CD8-positive, alpha-beta memory T cell (primary cell): ENCODE measurements at regions not wholly inside any gene's neighbourhood (a gene's known extent, or its start where the extent isn't known, plus 50 kb on each side); places are given as distances from the start of the nearest gene placed in this dataset.
A peak's percentile ranks its signal among the peaks of the same experiment; 100 is the strongest.
"Not testable (repeated sequence)": the region's sequence is repeated elsewhere in the genome, so short reads cannot be mapped to it uniquely, and the experiment has no call there.

ENCODE experiments used
- CTCF ChIA-PET: fragments of 350-600 bp; sonication (Branson Sonifier 250); formaldehyde crosslinking; loops from one replicate; lab custom pipeline; 2021; ENCODE audit warnings: antibody characterized with exemption; lab: Charles Lee
- POLR2A ChIA-PET: fragments of 350-600 bp; sonication (Branson Sonifier 250); formaldehyde crosslinking; loops from one replicate; lab custom pipeline; 2021; ENCODE audit warnings: antibody characterized with exemption; lab: Charles Lee
- DNase-seq, 5 donors: peaks; one replicate each; pipeline versions ENCODE4 v3.0.0 to v3.0.0-alpha.2; 2020 to 2022; ENCODE audit warnings: mixed read lengths in 1 of 5
- H3K27ac ChIP-seq: one replicate; pipeline ENCODE4 v1.7.0; 2013; ENCODE audit warnings: low read depth, mild to moderate bottlenecking, low read length, moderate library complexity
- H3K27me3 ChIP-seq: 2 replicates; pipeline ENCODE4 v1.7.0; 2013; ENCODE audit warnings: low read length, mild to moderate bottlenecking; ENCODE audit not compliant: insufficient read depth, poor library complexity, severe bottlenecking
- H3K36me3 ChIP-seq: 2 replicates; pipeline ENCODE4 v1.7.0; 2013; ENCODE audit warnings: mild to moderate bottlenecking, low read length, moderate library complexity; ENCODE audit not compliant: insufficient read depth
- H3K4me1 ChIP-seq: 2 replicates; pipeline ENCODE4 v1.7.0; 2013; ENCODE audit warnings: mild to moderate bottlenecking, low read length, moderate library complexity; ENCODE audit not compliant: insufficient read depth
- H3K4me3 ChIP-seq: 2 replicates; pipeline ENCODE4 v1.7.0; 2013; ENCODE audit warnings: mild to moderate bottlenecking, low read length
- H3K9me3 ChIP-seq: 2 replicates; pipeline ENCODE4 v1.7.0; 2013; ENCODE audit warnings: mild to moderate bottlenecking, low read length
- H3K27ac Mint-ChIP-seq, 8 donors: one replicate each; pipeline ENCODE4 v1.8.0; 2020 to 2021; ENCODE audit warnings: mixed read lengths in 8 of 8, mild to moderate bottlenecking in 6 of 8, inconsistent platforms in 3 of 8, moderate library complexity in 3 of 8
- H3K27me3 Mint-ChIP-seq, 2 donors: one replicate each; pipeline ENCODE4 v1.8.0; 2020 to 2021; ENCODE audit warnings: mixed read lengths in 2 of 2, mild to moderate bottlenecking in 1 of 2, moderate library complexity in 1 of 2
- H3K36me3 Mint-ChIP-seq, 3 donors: one replicate each; pipeline ENCODE4 v1.8.0; 2020 to 2021; ENCODE audit warnings: mixed read lengths in 3 of 3, inconsistent platforms in 1 of 3, mild to moderate bottlenecking in 1 of 3
- H3K4me1 Mint-ChIP-seq, 3 donors: one replicate each; pipeline ENCODE4 v1.8.0; 2020 to 2021; ENCODE audit warnings: mixed read lengths in 3 of 3, inconsistent platforms in 1 of 3, mild to moderate bottlenecking in 1 of 3
- H3K4me3 Mint-ChIP-seq, 7 donors: one replicate each; pipeline ENCODE4 v1.8.0; 2020 to 2021; ENCODE audit warnings: mixed read lengths in 7 of 7, mild to moderate bottlenecking in 6 of 7, moderate library complexity in 4 of 7, inconsistent platforms in 2 of 7
- H3K9me3 Mint-ChIP-seq, 5 donors: one replicate each; pipeline ENCODE4 v1.8.0; 2020 to 2022; ENCODE audit warnings: mixed read lengths in 5 of 5, mild to moderate bottlenecking in 3 of 5, moderate library complexity in 2 of 5, inconsistent platforms in 1 of 5

DNA sequence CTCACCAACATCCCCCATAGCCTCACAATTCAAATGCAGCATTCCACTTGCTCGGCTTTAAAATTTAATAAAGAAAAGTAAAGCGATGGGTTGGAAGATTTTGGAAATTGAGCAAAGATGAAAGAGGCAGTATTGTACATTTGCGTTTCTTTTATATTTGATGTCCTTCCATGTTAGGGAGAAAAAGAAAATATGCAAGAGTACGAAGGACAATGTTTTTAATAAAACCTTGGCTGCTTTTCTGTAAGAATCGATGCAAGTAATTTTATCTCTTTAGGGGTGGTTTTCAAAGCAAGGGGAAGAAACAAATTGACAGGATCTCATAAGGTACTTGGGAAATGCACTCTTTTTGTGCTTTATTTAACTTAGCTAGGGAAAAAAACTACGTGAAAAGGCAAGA lies 61.8 kb upstream of the TSC22D2 start:
- no peak overlapping the region for H3K4me3 Mint-ChIP-seq
- H3K27me3 Mint-ChIP-seq, result peaks cover 4 to 38% of the 10 kb centered on the region in 2 donors
- no peak overlapping the region for H3K27ac ChIP-seq
- no peaks in the 10 kb centered on the region for H3K36me3 ChIP-seq
- H3K9me3 ChIP-seq, result no peaks in the 10 kb centered on the region
- H3K4me1 ChIP-seq, result no peaks in the 10 kb centered on the region
- H3K27me3 ChIP-seq, result peaks cover 5% of the 10 kb centered on the region
- H3K27ac Mint-ChIP-seq, result no peak overlapping the region
- no peaks in the 10 kb centered on the region for H3K9me3 Mint-ChIP-seq
- no peak for DNase-seq
- H3K36me3 Mint-ChIP-seq, result no peaks in the 10 kb centered on the region
- H3K4me3 ChIP-seq, result no peak overlapping the region
- POLR2A ChIA-PET, result no interaction called here
- no peaks in the 10 kb centered on the region for H3K4me1 Mint-ChIP-seq
- CTCF ChIA-PET, result no interaction called here

DNA sequence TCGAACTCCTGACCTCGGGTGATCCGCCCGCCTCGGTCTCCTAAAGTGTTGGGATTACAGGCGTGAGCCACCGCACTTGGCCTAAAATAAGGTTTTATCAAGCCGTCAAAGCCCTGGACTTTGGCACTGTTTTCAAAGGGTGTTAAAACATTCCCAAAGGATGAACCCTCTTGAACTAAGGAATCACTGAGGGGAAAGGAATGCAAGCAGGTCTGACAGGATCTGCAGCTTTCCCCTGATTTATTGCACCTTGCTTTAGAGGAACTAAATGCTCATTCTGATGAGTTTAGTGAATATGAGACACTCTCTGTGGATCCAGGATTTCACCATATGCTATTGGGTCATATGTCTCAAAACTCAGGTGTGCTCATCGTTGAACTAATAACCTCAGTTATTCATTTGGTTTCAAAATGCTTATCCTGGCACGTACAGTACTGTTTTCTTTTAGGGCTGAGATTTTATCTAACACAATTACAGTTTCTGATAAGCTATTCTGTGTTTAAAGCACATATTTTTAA lies 63.0 kb upstream of the TSC22D2 start:
- CTCF ChIA-PET, result no interaction called here

DNA sequence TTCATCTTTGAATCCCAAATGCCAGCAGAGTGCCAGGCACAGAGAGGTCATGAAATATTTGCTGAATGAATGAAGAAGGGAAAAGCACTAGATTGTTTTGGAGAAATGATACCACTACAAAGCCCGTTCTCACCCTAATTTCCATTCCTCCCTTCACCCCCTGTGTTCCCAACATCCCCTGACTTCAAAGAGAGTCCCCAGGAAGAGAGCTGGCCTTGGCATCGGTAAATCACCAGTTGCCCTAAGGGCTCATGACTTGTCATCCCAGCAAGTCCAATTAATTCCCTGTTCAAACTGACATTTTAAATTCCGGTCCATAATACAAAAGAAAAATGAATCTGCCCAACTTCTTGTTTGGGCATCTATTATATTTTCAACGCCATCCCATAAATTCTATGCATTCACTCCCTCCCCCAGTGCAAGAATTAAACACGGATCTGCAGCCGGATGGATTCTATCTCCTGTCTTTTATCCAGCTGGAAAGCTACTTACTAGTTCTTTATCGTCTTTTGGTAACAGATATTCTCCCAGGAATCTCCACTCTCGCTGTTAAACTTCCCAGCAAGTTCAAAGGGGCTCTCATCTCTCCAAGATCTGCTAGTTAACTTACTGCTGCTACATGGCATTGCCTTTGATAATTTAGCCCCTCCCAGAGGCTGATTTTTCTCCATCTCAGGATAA lies 63.9 kb upstream of the TSC22D2 start:
- H3K36me3 Mint-ChIP-seq, result no peaks in the 10 kb centered on the region
- H3K4me1 Mint-ChIP-seq, result no peaks in the 10 kb centered on the region
- no peaks in the 10 kb centered on the region for H3K9me3 ChIP-seq
- H3K4me3 Mint-ChIP-seq, result no peak overlapping the region
- no peaks in the 10 kb centered on the region for H3K9me3 Mint-ChIP-seq
- H3K27ac Mint-ChIP-seq, result no peak overlapping the region
- H3K36me3 ChIP-seq, result no peaks in the 10 kb centered on the region
- peaks cover 5% of the 10 kb centered on the region for H3K27me3 ChIP-seq
- H3K27ac ChIP-seq, result no peak overlapping the region
- H3K27me3 Mint-ChIP-seq, result peaks cover 6 to 33% of the 10 kb centered on the region in 2 donors
- no peak overlapping the region for H3K4me3 ChIP-seq
- no peaks in the 10 kb centered on the region for H3K4me1 ChIP-seq
- ChIA-PET CTCF (interaction anchor here (0.8 kb wide), 1 partner anchor 21 kb away, joined by 3 read pairs; no protein-coding TSS in a partner anchor), POLR2A (no interaction called here)
- no peak for DNase-seq

More for the DNA sequence above, 63.0 kb upstream of the TSC22D2 start:
- Mint-ChIP-seq H3K36me3 (no peaks in the 10 kb centered on the region), H3K27ac (no peak overlapping the region), H3K4me1 (no peaks in the 10 kb centered on the region), H3K27me3 (peaks cover 4 to 33% of the 10 kb centered on the region in 2 donors), H3K4me3 (no peak overlapping the region), H3K9me3 (no peaks in the 10 kb centered on the region)
- Histone ChIP-seq H3K27ac (no peak overlapping the region), H3K27me3 (peaks cover 5% of the 10 kb centered on the region), H3K9me3 (no peaks in the 10 kb centered on the region), H3K4me1 (no peaks in the 10 kb centered on the region), H3K36me3 (no peaks in the 10 kb centered on the region), H3K4me3 (no peak overlapping the region)
- no peak for DNase-seq
- POLR2A ChIA-PET, result no interaction called here

DNA sequence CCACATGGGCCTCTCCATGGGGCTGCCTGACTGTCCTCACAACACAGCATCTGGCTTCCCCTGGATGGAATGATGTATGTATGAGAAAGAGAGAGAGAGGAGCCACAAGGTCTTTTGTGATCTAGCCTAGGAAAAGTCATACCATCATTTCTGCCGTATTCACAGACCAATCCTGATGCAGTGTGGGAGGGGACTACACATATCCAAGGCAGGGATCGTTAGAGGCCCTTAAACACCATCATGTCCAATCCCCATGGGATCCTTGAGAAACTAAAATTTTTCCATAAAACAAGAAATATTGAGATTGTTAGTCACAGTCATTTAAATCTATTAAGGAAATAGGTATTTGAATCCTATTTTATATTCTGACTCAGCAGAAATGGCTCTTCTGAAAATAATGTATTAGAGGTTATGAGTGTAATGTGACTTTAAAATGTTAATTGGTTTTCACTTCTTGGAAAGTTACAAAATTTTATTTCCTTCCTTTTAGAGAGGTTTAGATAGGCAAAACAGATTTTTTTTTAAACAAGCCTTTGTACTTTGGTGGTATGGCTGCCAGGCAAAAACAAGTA lies 65.1 kb upstream of the TSC22D2 start:
- POLR2A ChIA-PET, result no interaction called here
- H3K27me3 ChIP-seq, result peaks cover under 1% of the 10 kb centered on the region
- no peak overlapping the region for H3K27ac Mint-ChIP-seq
- no peak for DNase-seq
- H3K9me3 Mint-ChIP-seq, result no peaks in the 10 kb centered on the region
- H3K27me3 Mint-ChIP-seq, result peaks cover 3 to 36% of the 10 kb centered on the region in 2 donors
- H3K9me3 ChIP-seq, result no peaks in the 10 kb centered on the region
- H3K36me3 ChIP-seq, result no peaks in the 10 kb centered on the region
- no peaks in the 10 kb centered on the region for H3K4me1 Mint-ChIP-seq
- no peaks in the 10 kb centered on the region for H3K36me3 Mint-ChIP-seq
- CTCF ChIA-PET, result no interaction called here
- H3K4me1 ChIP-seq, result no peaks in the 10 kb centered on the region
- no peak overlapping the region for H3K4me3 ChIP-seq
- no peak overlapping the region for H3K27ac ChIP-seq
- H3K4me3 Mint-ChIP-seq, result no peak overlapping the region

DNA sequence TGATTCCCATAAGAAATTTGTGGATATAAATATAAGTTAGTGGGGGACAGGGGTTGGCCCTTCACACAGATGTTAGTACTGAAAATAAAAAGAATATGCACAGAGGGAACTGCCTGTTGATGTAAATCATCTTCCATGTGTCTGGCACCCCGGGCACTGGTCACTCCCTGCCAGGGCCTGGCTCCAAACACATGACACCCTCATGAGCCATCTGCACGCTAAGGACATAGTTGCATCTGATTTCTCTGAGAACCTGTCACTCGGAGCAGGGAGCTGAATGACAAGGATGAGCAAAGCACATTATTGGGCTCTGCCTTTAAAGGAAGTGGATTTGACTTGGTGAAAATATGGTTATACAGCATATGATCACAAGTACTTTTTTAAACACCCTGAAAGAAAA lies 66.2 kb upstream of the TSC22D2 start:
- ChIA-PET POLR2A (no interaction called here), CTCF (no interaction called here)
- Mint-ChIP-seq H3K4me1 (no peaks in the 10 kb centered on the region), H3K27ac (no peak overlapping the region), H3K36me3 (no peaks in the 10 kb centered on the region), H3K4me3 (no peak overlapping the region), H3K27me3 (peaks cover 3 to 31% of the 10 kb centered on the region in 2 donors), H3K9me3 (no peaks in the 10 kb centered on the region)
- H3K4me3 ChIP-seq, result no peak overlapping the region
- DNase-seq, result no peak
- no peaks in the 10 kb centered on the region for H3K36me3 ChIP-seq
- no peaks in the 10 kb centered on the region for H3K4me1 ChIP-seq
- H3K9me3 ChIP-seq, result no peaks in the 10 kb centered on the region
- H3K27ac ChIP-seq, result no peak overlapping the region
- peaks cover 4% of the 10 kb centered on the region for H3K27me3 ChIP-seq

DNA sequence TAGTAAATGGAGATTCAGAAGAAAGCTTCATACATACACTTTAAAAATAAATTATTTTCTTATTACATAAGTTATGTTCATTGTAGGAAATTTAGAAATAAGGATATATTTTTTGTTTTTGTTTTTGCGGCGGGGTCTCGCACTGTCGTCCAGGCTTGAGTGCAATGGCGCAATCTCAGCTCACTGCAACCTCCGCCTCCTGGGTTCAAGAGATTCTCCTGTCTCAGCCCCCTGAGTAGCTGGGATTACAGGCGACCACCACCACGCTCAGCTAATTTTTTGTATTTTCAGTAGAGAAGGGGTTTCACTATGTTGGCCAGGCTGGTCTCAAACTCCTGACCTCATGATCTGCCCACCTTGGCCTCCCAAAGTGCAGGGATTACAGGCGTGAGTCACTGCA lies 71.7 kb upstream of the TSC22D2 start:
- H3K9me3 Mint-ChIP-seq, H3K27ac ChIP-seq, H3K27me3 ChIP-seq, H3K4me3 ChIP-seq, H3K4me3 Mint-ChIP-seq, H3K27ac Mint-ChIP-seq, H3K4me1 Mint-ChIP-seq, H3K36me3 ChIP-seq, H3K36me3 Mint-ChIP-seq, CTCF ChIA-PET, DNase-seq, H3K9me3 ChIP-seq, H3K4me1 ChIP-seq: not testable (repeated sequence)
- POLR2A ChIA-PET, result interaction anchor here (0.6 kb wide), 1 partner anchor 71 kb away, joined by 5 read pairs; no protein-coding TSS in a partner anchor
- peaks cover 4 to 27% of the 10 kb centered on the region in 2 donors for H3K27me3 Mint-ChIP-seq

DNA sequence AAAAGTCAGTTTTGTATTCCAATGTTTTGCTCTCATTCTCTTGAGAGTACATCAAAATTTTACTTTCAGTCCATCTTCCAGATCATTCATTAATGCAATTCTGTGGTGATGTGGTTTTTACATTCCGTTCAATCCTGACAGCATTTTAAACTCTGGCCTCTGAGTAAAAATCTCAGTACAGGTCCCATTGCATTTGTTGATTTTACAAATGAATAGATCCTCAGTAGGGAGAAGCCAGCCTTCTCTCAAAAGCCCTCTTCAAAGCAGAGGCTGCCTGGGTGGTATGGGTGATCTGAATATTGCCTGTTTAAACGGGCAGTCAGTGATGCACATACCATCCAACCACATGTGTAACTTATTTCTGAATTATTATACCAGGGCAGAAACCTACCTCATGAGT lies 72.5 kb upstream of the TSC22D2 start:
- POLR2A ChIA-PET, result no interaction called here

DNA sequence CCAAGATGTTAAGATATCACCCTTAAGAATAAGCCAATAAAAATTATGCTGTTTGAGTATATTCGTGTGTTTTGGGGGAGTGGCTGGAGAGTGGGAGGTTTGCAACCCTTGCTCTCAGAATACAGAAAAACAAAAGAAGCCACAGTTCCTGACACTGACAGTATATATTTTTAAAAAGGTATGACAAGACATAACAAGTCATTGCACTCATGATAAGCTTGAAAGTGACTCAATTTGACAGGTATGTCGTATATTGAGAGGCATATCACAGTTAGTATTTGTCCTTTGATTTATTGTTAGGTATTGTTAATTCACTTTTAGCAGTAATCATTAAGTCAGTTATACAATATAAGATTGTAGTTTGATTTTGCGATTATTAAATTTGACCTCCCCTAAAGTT lies 73.1 kb upstream of the TSC22D2 start:
- no peaks in the 10 kb centered on the region for H3K4me1 Mint-ChIP-seq
- Histone ChIP-seq H3K4me1 (no peaks in the 10 kb centered on the region), H3K9me3 (no peaks in the 10 kb centered on the region), H3K27me3 (peaks cover 4% of the 10 kb centered on the region), H3K27ac (no peak overlapping the region), H3K4me3 (no peak overlapping the region), H3K36me3 (no peaks in the 10 kb centered on the region)
- no peak for DNase-seq
- CTCF ChIA-PET, result no interaction called here
- H3K27me3 Mint-ChIP-seq, result peaks cover 2 to 27% of the 10 kb centered on the region in 2 donors
- H3K9me3 Mint-ChIP-seq, result no peaks in the 10 kb centered on the region
- H3K36me3 Mint-ChIP-seq, result no peaks in the 10 kb centered on the region
- H3K4me3 Mint-ChIP-seq, result no peak overlapping the region
- no peak overlapping the region for H3K27ac Mint-ChIP-seq
- POLR2A ChIA-PET, result no interaction called here

More for the DNA sequence above, 72.5 kb upstream of the TSC22D2 start:
- no peaks in the 10 kb centered on the region for H3K4me1 ChIP-seq
- Mint-ChIP-seq H3K4me3 (no peak overlapping the region), H3K27ac (peak overlapping the region in 1 of 8 donors; percentile 74), H3K9me3 (no peaks in the 10 kb centered on the region), H3K36me3 (no peaks in the 10 kb centered on the region), H3K27me3 (peaks cover 4 to 27% of the 10 kb centered on the region in 2 donors), H3K4me1 (no peaks in the 10 kb centered on the region)
- CTCF ChIA-PET, result no interaction called here
- H3K36me3 ChIP-seq, result no peaks in the 10 kb centered on the region
- no peak overlapping the region for H3K27ac ChIP-seq
- DNase-seq, result no peak
- no peak overlapping the region for H3K4me3 ChIP-seq
- H3K27me3 ChIP-seq, result peaks cover 4% of the 10 kb centered on the region
- no peaks in the 10 kb centered on the region for H3K9me3 ChIP-seq
